ENCODE measurements at regions not wholly inside any gene's neighbourhood (a gene's known extent, or its start where the extent isn't known, plus 50 kb on each side); places are given as distances from the start of the nearest gene placed in this dataset.

DNA sequence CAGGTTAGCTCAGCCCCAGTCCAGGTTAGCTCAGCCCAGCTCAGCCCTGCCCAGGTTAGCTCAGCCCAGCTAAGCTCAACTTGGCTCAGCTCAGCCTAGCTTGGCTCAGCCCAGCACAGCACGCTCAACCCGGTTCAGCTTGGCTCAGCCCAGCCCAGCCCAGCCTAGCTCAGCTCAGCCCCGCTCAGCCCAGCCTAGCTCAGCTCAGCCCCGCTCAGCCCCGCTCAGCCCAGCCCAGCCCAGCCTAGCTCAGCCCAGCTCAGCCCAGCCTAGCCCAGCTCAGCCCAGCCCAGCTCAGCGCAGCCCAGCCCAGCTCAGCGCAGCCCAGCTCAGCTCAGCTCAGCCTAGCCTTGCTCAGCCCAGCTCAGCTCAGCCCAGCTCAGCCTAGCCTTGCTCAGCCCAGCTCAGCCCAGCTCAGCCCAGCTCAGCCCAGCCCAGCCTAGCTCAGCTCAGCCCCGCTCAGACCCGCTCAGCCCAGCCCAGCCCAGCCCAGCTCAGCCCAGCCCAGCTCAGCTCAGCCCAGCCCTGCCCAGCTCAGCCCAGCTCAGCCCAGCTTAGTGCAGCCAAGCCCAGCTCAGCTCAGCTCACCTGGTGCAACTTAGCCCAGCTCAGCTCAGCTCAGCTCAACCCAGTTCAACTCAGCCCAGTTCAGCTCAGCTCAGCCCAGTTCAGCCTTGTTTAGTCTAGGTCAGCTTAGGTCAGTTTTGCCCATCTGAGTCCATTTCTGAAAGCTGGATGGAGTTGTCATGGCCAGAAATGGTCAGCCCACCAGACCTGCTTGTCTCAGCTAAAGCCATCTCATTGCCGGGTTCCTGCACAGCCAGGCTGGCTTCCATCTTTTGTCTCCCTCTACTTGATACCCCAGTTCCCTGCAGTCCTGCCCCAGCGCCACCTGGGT, 333.6 kb downstream of the TMEM121 start:
- no peak for FAIRE-seq
- no peak for DNase-seq (ENCODE audit: insufficient read length, low spot score)

DNA sequence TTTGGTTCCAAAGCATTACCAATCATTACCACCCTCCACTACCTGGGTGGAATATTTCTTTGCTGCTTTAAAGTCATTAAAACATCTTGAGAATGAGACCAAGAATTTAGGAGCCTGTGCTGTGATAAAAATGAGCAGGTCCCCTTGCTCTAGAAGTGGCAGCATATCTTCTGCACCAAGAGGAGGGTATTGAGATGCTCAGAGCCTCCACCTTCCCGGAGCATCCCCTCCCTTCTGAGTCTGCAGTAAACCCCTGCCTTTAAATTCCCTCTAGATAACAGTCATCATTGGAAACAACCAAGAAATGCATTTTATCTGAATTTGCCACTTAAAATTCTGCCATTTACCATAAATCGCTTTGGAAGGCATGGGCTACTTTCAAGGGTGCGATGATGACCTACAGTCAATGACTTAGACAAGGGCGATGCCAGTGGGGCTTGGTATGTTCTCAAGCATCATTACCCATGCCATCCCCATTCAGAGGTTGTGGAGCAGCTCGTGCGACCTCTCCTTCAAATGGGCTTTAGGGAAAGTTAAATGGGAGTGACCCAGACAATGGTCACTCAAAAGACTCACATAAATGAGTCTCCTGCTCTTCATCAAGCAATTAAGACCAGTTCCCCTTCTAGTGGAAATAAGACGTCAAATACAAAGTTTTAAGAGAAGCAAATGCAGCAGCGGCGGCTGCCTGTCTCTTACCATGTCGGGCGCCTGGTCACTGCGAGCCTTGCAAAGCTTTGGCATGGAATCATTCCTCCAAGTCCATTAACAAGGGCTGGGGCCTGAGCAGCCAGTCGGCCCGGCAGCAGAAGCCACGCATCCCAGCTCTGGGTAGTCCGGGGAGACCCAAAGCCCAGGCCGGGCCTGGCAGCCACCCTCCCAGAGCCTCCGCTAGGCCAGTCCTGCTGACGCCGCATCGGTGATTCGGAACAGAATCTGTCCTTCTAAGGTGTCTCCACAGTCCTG, 334.5 kb downstream of the TMEM121 start:
- no peak for FAIRE-seq
- no peak for DNase-seq (ENCODE audit: insufficient read length, low spot score)

DNA sequence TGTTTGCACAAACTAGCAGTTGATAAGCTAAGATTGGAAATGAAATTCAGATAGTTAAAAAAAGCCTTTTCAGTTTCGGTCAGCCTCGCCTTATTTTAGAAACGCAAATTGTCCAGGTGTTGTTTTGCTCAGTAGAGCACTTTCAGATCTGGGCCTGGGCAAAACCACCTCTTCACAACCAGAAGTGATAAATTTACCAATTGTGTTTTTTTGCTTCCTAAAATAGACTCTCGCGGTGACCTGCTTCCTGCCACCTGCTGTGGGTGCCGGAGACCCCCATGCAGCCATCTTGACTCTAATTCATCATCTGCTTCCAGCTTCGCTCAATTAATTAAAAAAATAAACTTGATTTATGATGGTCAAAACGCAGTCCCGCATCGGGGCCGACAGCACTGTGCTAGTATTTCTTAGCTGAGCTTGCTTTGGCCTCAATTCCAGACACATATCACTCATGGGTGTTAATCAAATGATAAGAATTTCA, 335.6 kb downstream of the TMEM121 start:
- no peak for DNase-seq (ENCODE audit: insufficient read length, low spot score)
- no peak for FAIRE-seq

DNA sequence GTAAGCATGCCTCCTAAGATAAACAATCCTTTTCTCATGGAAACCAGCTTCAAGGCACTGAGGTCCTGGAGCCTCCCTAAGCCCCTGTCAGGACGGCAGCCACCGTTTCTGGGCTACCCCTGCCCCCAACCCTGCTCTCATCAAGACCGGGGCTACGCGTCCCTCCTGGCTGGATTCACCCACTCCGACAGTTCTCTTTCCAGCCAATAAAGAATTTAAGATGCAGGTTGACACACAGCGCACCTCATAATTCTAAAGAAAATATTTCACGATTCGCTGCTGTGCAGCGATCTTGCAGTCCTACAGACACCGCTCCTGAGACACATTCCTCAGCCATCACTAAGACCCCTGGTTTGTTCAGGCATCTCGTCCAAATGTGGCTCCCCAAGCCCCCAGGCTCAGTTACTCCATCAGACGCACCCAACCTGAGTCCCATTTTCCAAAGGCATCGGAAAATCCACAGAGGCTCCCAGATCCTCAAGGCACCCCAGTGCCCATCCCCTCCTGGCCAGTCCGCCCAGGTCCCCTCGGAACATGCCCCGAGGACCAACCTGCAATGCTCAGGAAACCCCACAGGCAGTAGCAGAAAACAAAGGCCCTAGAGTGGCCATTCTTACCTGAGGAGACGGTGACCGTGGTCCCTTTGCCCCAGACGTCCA, 336.3 kb downstream of the TMEM121 start:
- no peak for DNase-seq (ENCODE audit: insufficient read length, low spot score)
- FAIRE-seq = no peak

DNA sequence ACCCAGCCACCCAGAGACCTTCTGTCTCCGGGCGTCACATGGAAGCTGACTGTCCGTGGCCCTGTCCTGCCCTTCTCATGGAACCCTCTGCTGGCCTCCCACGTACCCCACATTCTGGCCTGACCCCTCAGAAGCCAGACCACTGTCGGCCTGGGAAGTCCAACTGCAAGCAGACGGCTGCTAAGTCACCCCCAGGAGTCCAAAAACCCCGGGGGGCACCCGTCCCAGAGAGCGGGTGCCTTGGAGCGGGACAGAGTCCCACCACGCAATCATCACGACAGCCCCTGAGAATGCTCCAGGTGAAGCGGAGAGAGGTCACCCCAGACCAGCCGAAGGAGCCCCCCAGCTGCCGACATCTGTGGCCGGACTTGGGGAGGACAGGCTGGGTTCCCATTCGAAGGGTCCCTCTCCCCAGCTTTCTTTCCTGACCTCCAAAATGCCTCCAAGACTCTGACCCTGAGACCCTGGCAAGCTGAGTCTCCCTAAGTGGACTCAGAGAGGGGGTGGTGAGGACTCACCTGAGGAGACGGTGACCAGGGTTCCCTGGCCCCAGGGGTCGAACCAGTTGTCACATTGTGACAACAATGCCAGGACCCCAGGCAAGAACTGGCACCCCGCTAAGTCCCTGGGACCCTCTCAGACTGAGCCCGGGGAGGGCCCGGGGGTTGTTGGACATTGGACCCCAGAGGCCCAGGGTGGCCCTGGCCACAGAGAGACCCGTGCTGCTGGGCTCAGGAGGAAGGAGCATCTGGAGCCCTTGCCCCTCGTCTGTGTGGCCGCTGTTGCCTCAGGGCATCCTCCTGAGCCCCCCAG, 337.1 kb downstream of the TMEM121 start:
- no peak for DNase-seq (ENCODE audit: insufficient read length, low spot score)
- no peak for FAIRE-seq

DNA sequence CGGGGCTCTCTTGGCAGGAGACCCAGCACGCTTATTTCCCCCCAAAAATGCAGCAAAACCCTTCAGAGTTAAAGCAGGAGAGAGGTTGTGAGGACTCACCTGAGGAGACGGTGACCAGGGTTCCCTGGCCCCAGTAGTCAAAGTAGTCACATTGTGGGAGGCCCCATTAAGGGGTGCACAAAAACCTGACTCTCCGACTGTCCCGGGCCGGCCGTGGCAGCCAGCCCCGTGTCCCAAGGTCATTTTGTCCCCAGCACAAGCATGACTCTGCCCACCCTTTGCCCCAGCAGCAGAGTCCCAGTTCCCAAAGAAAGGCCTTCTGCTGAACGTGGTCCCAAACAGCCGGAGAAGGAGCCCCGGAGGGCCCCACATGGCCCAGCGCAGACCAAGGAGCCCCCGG, 337.7 kb downstream of the TMEM121 start:
- DNase-seq (ENCODE audit: insufficient read length, low spot score) (no peak), FAIRE-seq (no peak)

DNA sequence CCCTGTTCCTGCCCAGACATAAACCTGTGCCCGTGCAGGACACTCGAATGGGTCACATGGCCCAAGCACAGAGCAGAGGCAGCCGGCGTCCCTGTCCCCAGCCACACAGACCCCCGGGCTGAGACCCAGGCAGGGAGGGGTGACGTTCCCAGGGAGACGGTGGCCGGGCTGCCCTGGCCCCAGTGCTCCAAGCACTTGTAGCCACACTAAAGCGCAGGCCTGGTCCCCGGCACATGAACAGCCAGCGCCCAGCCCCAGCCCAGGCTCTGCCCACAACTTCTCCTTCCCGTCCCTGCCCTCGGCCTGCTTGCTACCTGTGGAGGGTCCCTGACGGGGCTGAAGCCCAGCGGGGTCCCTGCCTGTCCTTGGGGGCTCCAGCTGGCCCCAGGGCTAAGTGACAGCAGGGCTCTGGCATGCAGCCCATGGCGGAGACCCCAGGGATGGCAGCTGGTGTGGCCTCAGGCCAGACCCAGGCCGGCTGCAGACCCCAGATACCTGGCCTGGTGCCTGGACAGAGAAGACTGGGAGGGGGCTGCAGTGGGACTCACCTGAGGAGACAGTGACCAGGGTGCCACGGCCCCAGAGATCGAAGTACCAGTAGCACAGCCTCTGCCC, 338.4 kb downstream of the TMEM121 start:
- DNase-seq (ENCODE audit: insufficient read length, low spot score) (no peak), FAIRE-seq (no peak)

DNA sequence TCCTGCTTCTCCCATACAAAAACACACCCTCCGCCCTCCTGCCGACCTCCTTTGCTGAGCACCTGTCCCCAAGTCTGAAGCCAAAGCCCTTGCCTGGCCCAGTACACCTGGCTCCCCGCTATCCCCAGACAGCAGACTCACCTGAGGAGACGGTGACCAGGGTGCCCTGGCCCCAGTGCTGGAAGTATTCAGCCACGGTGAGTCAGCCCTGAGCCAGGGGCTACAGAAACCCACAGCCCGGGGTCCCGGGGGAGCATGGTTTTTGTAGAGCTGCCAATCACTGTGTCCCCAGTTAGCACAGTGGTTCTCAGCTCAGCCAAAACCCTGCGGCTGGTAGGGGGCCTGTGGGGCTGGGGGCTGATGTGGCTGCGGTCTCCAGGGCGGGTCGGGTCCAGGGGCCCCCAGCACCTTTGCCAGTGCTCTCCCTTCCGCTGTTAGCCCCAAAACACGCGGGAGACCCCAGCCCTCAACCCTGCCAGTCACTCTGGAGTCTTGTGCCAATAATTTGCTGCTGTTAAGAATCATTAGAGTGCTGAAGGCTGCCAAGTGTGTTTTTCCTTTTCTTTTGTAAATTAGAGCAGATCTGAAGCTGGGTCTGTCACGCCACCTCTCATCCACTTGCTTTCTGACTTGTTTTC, 339.0 kb downstream of the TMEM121 start:
- DNase-seq (ENCODE audit: insufficient read length, low spot score) (no peak), FAIRE-seq (no peak)

DNA sequence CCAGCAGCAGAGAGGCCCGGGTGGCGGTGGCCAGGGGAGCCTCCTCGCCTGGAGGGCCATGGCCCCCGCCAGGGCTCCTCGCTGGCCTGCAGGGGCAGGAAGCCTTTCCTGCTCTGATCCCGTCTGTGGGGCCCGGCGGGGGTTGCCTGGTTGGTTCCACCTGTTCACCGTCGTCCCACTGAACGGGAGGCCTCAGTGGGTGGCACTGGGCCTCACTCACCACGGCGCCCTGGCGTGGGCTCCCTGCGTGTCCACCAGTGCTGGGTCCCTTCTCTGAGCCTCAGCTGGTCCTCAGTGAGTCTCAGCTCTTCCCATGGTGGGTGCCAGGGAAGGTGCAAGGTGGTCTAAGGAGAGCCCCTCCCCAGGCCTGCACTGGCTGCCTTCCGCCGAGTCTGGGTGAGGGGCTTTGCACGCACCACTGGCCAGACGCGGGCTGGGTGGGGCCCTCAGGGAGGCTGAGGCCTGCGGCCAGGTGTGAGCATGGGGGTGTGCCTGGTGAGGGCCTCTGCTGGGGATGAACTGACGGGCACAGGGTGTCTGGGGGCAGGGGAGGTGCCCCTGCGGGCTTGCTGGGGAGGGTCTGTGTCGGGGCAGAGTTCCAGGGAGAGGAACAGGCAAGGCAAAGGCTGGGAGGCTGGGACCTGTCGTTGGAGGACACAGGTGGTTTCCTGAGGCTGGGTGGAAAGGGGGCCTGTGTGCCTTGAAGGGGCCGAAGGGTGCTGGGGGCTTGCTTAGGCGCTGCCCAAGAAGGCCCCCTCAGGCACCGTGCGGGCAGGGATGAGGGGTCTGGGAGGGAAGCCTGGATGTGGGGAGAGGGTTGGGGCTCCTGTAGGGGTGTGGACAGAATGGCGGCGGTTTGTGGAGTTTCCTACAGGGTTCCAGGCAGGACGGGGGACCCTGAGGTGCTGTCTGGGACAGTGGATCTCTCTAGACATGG, 339.8 kb downstream of the TMEM121 start:
- no peak for DNase-seq (ENCODE audit: insufficient read length, low spot score)
- no peak for FAIRE-seq

DNA sequence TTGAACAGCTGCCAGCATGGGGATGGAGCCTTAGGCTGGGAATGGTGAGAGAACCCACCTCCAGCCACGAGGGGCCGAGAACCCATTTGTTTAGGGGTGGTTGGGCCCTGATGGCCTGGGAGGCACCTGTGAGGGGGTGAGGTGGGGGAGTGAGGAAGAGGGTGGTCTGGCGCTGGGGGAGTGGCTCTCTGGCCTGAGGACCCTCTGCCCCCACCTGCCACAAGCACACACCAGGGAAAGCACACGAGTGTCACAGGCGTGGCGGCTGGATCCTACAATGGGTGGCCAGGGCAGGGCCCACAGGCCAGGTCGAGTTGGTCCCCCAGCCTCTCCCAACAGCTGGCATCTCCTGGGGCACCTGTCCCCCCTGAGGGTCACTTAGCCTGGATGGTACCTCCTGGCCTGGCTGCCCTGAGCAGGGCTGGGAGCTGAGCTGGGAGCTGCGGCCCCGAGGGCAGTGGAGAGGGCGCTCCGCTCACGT, 340.5 kb downstream of the TMEM121 start:
- FAIRE-seq (no peak), DNase-seq (ENCODE audit: insufficient read length, low spot score) (no peak)

DNA sequence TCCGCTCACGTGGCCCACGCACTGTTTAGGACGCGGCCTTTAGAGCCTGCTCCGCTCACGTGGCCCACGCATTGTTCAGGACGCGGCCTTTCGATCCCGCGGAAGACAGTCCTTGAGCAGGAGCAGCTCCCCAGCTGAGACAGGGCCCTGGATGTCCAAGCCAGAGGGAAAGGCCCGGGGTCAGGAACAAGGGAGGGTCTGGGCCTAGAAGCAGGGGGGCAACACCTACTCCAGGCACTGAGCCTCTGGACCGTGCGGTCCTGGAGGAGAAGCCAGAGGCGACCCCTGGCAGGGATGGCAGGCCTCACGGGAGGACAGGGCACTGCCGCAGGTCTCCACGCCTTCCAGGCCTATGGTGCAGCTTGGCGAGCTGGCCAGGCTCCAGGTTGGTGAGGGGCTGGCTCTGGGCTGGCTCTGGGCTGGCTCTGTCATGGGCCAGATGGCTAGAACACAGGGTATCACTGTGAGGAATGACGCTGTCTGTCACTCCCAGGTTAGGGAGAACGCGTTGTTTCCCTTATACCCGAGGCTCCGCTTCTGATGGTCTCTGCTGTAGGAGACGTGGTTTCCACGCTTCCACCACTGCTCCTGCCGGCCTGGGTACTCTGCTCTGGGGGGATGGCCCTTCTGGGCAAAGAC, 341.7 kb downstream of the TMEM121 start:
- DNase-seq (ENCODE audit: insufficient read length, low spot score) (no peak), FAIRE-seq (no peak)

DNA sequence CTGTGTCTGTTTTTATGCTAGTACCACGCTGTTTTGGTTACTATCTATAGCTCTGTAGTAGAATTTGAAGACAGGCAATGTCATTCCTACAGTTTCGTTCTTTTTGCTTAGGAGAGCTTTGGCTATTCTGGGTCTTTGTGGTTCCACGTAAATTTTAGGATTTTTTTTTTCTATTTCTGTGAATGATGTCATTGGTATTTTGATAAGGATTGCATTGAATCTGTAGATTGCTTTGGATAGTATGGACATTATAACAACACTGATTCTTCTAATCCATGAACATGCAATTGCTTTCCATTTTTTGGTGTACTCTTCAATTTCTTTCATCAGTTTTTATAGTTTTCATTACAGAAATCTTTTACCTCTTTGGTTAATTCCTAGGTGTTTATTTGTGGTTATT, 345.2 kb downstream of the TMEM121 start:
- FAIRE-seq = no peak
- DNase-seq (ENCODE audit: insufficient read length, low spot score) = no peak

DNA sequence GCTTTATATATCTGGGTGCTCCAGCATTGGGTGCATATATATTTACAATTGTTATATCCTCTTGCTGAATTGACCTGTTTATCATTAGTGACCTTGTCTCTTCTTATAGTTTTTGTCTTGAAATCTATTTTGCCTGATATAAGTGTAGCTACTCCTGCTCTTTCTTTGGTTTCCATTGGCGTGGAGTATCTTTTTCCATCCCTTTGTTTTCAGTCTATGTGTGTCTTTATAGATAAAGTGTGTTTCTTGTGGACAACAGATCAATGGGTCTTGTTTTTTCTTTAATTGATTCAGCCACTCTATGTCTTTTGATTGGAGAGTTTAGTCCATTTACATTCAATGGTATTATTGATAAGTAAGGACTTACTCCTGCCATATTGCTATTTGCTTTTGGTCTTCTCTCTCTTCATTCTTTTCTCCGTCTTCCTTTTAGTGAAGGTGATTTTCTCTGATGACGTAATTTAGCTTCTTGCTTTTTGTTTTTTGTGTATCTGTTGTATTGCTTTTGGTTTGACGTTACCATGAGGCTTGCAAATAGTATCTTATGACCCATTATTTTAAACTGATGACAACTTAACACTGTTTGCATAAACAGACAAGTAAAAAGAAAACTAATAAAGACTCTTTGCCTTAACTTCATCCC, 347.6 kb downstream of the TMEM121 start:
- no peak for DNase-seq (ENCODE audit: insufficient read length, low spot score)
- no peak for FAIRE-seq

DNA sequence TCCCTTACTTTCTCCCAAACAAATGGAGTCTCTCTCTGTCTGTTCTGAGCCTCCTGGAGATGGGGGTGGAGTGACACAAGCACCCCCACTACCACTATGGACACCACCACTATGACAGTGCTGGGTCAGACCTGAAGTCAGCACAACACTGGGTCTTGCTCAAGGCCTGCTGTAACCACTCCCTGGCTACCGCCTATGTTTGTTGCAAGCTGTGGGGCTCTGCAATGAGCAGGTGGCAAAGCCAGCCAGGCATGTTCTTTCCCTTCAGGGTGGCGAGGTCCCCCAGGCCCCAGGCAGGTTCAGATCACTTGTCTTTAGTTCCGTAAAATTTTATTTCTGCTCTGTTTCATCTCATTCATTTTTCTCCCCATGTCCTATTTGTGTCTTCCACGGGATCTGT, 349.8 kb downstream of the TMEM121 start:
- DNase-seq (ENCODE audit: insufficient read length, low spot score) (no peak), FAIRE-seq (no peak)

DNA sequence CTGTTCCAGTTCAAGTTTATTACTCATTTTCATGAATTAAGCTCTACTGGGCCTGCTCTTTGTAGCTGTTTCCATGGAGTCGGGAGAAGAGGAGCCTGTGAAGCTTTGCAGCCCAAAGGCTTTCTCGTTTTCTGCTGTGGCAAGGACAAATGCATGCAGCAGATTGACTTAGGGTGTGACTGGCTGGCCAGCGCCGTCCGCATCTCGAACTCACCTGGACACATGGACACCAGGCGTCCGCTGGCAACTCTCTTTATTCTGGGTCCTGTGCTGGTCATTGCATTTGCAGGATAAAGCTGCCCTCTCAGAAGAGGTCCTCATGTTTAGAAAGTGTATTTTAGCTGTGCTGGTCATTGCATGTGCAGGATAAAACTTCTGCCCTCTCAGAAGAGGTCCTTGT, 350.4 kb downstream of the TMEM121 start:
- DNase-seq (ENCODE audit: insufficient read length, low spot score) (no peak), FAIRE-seq (no peak)

DNA sequence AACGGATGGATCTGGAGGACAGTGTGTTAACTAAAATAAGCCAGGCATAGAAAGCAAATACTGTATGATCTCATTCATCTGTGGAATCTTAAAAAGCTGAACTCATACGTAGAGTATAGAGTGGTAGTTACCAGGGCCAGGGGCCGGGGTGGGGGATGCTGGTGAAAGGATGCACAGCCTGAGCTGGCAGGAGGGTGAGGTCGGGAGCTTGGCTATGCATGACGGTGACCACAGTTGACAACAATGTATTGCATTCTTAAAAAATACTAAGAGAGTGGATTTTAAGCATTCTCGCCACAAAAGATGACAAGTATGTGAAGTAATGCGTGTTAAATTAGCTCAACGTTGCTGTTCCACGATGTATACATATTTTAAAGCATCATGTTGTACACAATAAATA, 351.3 kb downstream of the TMEM121 start:
- FAIRE-seq (no peak), DNase-seq (ENCODE audit: insufficient read length, low spot score) (no peak)

DNA sequence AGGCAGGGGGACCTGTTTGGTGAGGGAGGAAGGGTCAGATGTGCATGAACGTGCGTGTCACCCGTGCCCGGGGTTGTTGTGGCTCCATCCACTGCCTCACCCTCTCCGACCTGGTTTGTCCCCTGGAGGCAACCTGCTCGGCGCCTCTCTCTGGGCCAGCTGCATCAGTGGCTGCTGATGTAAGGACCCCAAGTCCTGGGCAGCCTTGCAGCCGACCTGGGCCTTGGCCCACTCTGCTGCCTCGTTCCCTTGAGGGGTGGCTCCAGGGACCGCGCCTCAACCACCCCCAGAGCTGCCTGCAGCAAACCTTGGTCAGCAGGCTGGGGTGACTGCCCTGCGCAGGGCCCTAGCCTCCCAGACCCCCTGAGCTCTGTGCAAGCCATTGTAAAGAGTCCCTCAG, 351.7 kb downstream of the TMEM121 start:
- DNase-seq (ENCODE audit: insufficient read length, low spot score) (no peak), FAIRE-seq (no peak)
